Activated T-cell treated with anti-CD3 and anti-CD28 coated beads, Interleukin-2, amount 50 U/mL, for 4 hours (primary cell): ENCODE measurements at regions not wholly inside any gene's neighbourhood (a gene's known extent, or its start where the extent isn't known, plus 50 kb on each side); places are given as distances from the start of the nearest gene placed in this dataset.

ENCODE experiments used
- ATAC-seq, 2 donors: fragments of 200-7000 bp; cut with Tn5 transposase; one replicate each; pipeline ENCODE4 v1.10.0; 2021
- DNase-seq: peaks from one replicate; pipeline ENCODE4 v3.0.0-alpha.2; 2020
- H3K27me3 Mint-ChIP-seq: one replicate; pipeline ENCODE4 v1.8.0; 2021; ENCODE audit warnings: low read depth, mixed read lengths
- H3K36me3 Mint-ChIP-seq: one replicate; pipeline ENCODE4 v1.8.0; 2022; ENCODE audit warnings: mixed read lengths; ENCODE audit not compliant: insufficient read depth
- H3K4me1 Mint-ChIP-seq: one replicate; pipeline ENCODE4 v1.8.0; 2021; ENCODE audit warnings: low read depth, mixed read lengths
- H3K4me3 Mint-ChIP-seq: one replicate; pipeline ENCODE4 v1.8.0; 2021; ENCODE audit warnings: mild to moderate bottlenecking, moderate library complexity, mixed read lengths
- H3K9me3 Mint-ChIP-seq: one replicate; pipeline ENCODE4 v1.8.0; 2021; ENCODE audit warnings: mixed read lengths

- no peak overlapping the region for H3K4me3 Mint-ChIP-seq
- H3K36me3 Mint-ChIP-seq: no peaks in the 10 kb centered on the region
- ATAC-seq: no peak
- H3K27me3 Mint-ChIP-seq: peaks cover 25% of the 10 kb centered on the region
- no peaks in the 10 kb centered on the region for H3K9me3 Mint-ChIP-seq
- H3K4me1 Mint-ChIP-seq: peaks cover 9% of the 10 kb centered on the region
- no peak for DNase-seq
Observed at GRCh38 chr7:1286946-1287645, 54.4 kb downstream of the UNCX start.

DNA sequence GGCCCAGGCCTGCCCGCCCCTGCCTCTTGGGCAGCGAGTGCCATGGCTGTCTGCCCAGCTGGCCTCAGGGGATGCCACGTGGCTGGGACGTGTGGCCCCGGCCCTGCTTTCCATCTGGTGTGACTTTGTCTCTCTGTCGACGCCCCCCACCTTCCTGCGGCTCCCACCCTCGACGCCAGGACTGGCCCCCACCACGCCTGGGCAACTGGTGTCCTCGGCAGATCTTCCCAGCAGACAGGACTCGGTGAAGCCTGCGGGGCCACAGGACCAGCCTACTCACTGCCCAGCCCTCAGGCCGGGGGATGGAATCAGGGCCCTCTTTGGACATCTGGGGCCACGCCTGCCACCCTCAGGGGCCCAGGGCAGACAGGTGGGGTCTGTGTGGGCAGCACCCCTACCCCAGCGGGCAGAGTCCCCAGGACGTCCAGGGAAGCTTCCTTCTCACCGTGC is 55.1 kb downstream of the UNCX start:
- ATAC-seq: no peak
- no peaks in the 10 kb centered on the region for H3K36me3 Mint-ChIP-seq
- H3K27me3 Mint-ChIP-seq: peaks cover 26% of the 10 kb centered on the region
- H3K9me3 Mint-ChIP-seq: no peaks in the 10 kb centered on the region
- peaks cover 9% of the 10 kb centered on the region for H3K4me1 Mint-ChIP-seq
- DNase-seq: no peak
- H3K4me3 Mint-ChIP-seq: no peak overlapping the region

GRCh38 chr7:1288390-1288995 is 55.8 kb downstream of the UNCX start:
- Mint-ChIP-seq H3K4me1 (peaks cover 9% of the 10 kb centered on the region), H3K27me3 (peaks cover 28% of the 10 kb centered on the region), H3K4me3 (no peak overlapping the region), H3K9me3 (no peaks in the 10 kb centered on the region), H3K36me3 (no peaks in the 10 kb centered on the region)
- ATAC-seq (no peak), DNase-seq (no peak)

- ATAC-seq (no peak), DNase-seq (no peak)
- H3K27me3 Mint-ChIP-seq: peaks cover 28% of the 10 kb centered on the region
- H3K4me3 Mint-ChIP-seq: no peak overlapping the region
- no peaks in the 10 kb centered on the region for H3K36me3 Mint-ChIP-seq
- H3K9me3 Mint-ChIP-seq: no peaks in the 10 kb centered on the region
- H3K4me1 Mint-ChIP-seq: peaks cover 9% of the 10 kb centered on the region
Observed at GRCh38 chr7:1288996-1289551, 56.4 kb downstream of the UNCX start.

GRCh38 chr7:1289666-1290025 is 57.0 kb downstream of the UNCX start:
- H3K4me1 Mint-ChIP-seq: peaks cover 9% of the 10 kb centered on the region
- peak overlapping the region; percentile 79 for H3K4me3 Mint-ChIP-seq
- no peaks in the 10 kb centered on the region for H3K9me3 Mint-ChIP-seq
- no peaks in the 10 kb centered on the region for H3K36me3 Mint-ChIP-seq
- DNase-seq: no peak
- no peak for ATAC-seq
- H3K27me3 Mint-ChIP-seq: peaks cover 26% of the 10 kb centered on the region

DNA sequence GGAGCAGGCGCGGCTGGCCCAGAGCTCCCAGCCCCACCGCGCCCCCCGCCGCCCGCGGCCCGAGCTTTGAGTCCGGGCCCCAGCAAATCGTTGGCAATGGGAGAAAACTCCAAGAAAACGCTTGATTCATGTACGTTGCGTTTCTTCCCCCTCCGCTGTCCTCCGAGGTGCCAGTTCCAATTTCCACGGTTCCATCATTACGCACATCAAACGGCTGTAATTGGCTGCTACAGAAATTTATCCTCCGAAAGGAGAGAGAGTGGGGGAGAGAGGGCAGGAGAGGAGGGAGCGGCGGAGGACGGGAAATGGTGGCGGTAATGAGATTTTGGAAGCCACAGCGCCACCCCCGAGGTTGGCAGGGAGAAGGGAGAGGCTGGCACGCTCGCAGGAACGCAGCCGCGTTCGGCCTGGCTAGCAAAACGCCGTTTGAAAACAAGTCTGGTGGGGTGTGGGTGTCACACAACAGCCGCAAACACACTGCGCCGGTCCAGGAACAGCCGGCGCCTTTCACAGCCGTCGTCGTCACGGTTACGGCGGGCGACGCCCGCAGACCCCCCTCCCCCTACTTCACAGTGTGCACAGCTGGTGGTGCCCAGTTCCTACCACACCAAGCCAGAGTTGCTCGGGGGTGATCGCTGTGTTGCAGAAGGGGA is 57.5 kb downstream of the UNCX start:
- Mint-ChIP-seq H3K36me3 (no peaks in the 10 kb centered on the region), H3K4me3 (peak overlapping the region; percentile 79), H3K9me3 (no peaks in the 10 kb centered on the region), H3K4me1 (peaks cover 9% of the 10 kb centered on the region), H3K27me3 (peaks cover 23% of the 10 kb centered on the region)
- peak; percentile 61 to 69 for ATAC-seq
- DNase-seq: peak; percentile 18

DNA sequence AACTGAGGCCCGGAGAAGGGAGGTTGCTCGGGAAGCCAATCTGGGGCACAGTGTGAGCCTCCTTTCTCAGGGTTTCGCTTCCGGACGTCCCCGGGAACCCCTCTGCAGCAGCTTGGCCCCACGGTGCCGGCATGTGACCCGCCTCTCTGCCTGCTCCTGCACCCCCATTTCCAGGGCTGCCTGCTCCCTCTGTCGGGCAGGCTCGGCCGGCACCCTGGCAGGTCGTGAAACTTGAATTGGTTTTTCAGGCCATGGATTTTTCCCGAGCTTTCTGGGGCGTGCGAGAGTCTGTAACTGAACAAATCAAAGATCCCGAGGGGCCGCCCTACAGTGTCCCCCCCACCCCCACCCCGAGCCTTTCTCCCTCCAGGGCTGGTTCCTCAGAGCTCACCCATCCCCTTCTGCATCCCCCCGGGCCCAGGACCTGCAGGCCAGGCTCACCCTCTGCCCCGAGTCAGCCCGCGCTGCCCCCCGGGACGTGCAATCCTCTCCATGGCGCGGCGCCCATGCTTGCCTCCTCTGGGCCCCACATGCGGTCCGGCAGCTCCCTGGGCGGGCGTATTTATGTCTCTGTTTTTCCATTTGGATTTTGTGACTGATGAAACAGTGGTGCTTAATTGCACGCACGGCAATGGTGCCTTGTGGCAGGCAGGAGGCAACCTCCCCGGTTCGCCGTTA is 58.1 kb downstream of the UNCX start:
- Mint-ChIP-seq H3K9me3 (no peaks in the 10 kb centered on the region), H3K27me3 (peaks cover 23% of the 10 kb centered on the region), H3K36me3 (no peaks in the 10 kb centered on the region), H3K4me1 (peaks cover 9% of the 10 kb centered on the region), H3K4me3 (peak overlapping the region; percentile 79)
- no peak for DNase-seq
- peak in 1 of 2 donors; percentile 27 for ATAC-seq

GRCh38 chr7:1291357-1291689 is 58.7 kb downstream of the UNCX start:
- ATAC-seq (no peak), DNase-seq (no peak)
- Mint-ChIP-seq H3K27me3 (peaks cover 23% of the 10 kb centered on the region), H3K4me3 (peak overlapping the region; percentile 60), H3K4me1 (peaks cover 9% of the 10 kb centered on the region), H3K9me3 (no peaks in the 10 kb centered on the region), H3K36me3 (no peaks in the 10 kb centered on the region)

- no peak for DNase-seq
- Mint-ChIP-seq H3K4me1 (peaks cover 9% of the 10 kb centered on the region), H3K27me3 (peaks cover 24% of the 10 kb centered on the region), H3K36me3 (no peaks in the 10 kb centered on the region), H3K9me3 (no peaks in the 10 kb centered on the region), H3K4me3 (no peak overlapping the region)
- no peak for ATAC-seq
Observed at GRCh38 chr7:1291845-1292765, 59.4 kb downstream of the UNCX start.

- Mint-ChIP-seq H3K9me3 (no peaks in the 10 kb centered on the region), H3K27me3 (peaks cover 32% of the 10 kb centered on the region), H3K4me1 (peaks cover 9% of the 10 kb centered on the region), H3K4me3 (no peak overlapping the region), H3K36me3 (no peaks in the 10 kb centered on the region)
- ATAC-seq: no peak
- no peak for DNase-seq
Observed at GRCh38 chr7:1292972-1293830, 60.5 kb downstream of the UNCX start.

DNA sequence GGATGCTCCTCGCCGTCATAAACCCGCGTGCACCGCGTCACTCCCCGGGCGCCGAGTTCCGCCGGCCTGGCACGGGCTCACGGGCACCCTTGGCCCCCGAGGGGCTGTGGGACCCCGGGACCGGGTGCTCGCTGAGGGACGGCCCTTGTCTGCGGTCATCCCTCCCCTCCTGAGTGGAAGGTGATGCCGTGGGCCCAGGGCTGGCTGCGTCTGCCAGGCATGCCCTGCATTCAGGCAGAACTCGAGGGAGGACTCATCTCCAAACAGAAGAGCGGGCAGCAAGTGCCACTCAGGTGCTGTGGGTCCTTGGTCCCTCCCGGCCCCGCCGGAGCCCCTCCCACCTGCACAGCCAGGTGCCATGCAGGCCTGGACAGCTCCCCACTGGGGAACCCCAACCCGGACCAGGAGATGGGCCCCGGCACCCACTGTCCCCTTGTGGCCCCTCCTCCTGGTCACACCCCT is 61.3 kb downstream of the UNCX start:
- H3K4me3 Mint-ChIP-seq: no peak overlapping the region
- peaks cover 34% of the 10 kb centered on the region for H3K27me3 Mint-ChIP-seq
- no peaks in the 10 kb centered on the region for H3K36me3 Mint-ChIP-seq
- peaks cover 9% of the 10 kb centered on the region for H3K4me1 Mint-ChIP-seq
- DNase-seq (no peak), ATAC-seq (no peak)
- no peaks in the 10 kb centered on the region for H3K9me3 Mint-ChIP-seq

- no peaks in the 10 kb centered on the region for H3K9me3 Mint-ChIP-seq
- DNase-seq: no peak
- ATAC-seq: no peak
- no peak overlapping the region for H3K4me3 Mint-ChIP-seq
- no peaks in the 10 kb centered on the region for H3K36me3 Mint-ChIP-seq
- peaks cover 3% of the 10 kb centered on the region for H3K4me1 Mint-ChIP-seq
- H3K27me3 Mint-ChIP-seq: peaks cover 29% of the 10 kb centered on the region
Observed at GRCh38 chr7:1295776-1296355, 63.2 kb downstream of the UNCX start.
